ENCODE measurements at regions not wholly inside any gene's neighbourhood (a gene's known extent, or its start where the extent isn't known, plus 50 kb on each side); places are given as distances from the start of the nearest gene placed in this dataset.

DNA sequence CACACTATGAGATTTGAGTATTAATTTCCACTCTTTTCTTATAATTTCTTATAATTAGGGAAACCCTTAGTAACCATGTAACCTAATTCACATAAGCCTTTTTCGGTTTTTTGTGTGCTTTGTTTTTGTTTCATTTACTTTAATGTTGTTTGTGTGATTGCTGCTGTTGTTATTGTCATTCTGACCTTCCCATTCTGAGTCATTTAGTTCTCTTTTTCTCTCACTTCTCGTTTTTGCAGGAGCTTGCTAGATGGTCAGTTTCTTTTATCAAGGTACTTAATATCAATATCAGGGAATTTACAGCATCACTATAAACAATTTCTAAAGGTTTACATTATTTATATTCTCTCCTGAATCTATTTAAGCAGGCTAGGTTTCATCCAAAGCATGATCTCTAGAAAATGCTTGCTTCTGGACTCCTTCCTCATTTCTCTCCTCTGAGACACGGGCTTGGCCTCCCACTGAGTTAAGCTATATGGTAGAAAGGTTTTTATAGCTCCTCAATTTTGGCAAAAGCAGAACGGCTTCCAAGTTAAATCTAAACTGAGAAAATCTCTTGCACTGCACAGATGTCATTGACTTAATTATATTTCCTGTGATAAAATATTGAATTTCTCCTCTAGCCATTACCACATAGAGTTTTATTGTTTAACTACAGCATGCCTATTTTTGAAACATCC is 534.2 kb downstream of the NSUN3 start:
- no peak for TF ChIP-seq POLR2A (IDR thresholded peaks at IDR 0.05)
- TF ChIP-seq, protein P1, sequence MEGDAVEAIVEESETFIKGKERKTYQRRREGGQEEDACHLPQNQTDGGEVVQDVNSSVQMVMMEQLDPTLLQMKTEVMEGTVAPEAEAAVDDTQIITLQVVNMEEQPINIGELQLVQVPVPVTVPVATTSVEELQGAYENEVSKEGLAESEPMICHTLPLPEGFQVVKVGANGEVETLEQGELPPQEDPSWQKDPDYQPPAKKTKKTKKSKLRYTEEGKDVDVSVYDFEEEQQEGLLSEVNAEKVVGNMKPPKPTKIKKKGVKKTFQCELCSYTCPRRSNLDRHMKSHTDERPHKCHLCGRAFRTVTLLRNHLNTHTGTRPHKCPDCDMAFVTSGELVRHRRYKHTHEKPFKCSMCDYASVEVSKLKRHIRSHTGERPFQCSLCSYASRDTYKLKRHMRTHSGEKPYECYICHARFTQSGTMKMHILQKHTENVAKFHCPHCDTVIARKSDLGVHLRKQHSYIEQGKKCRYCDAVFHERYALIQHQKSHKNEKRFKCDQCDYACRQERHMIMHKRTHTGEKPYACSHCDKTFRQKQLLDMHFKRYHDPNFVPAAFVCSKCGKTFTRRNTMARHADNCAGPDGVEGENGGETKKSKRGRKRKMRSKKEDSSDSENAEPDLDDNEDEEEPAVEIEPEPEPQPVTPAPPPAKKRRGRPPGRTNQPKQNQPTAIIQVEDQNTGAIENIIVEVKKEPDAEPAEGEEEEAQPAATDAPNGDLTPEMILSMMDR (IDR thresholded peaks at IDR 0.05), result no peak
